ENCODE measurements at regions not wholly inside any gene's neighbourhood (a gene's known extent, or its start where the extent isn't known, plus 50 kb on each side); places are given as distances from the start of the nearest gene placed in this dataset.

DNA sequence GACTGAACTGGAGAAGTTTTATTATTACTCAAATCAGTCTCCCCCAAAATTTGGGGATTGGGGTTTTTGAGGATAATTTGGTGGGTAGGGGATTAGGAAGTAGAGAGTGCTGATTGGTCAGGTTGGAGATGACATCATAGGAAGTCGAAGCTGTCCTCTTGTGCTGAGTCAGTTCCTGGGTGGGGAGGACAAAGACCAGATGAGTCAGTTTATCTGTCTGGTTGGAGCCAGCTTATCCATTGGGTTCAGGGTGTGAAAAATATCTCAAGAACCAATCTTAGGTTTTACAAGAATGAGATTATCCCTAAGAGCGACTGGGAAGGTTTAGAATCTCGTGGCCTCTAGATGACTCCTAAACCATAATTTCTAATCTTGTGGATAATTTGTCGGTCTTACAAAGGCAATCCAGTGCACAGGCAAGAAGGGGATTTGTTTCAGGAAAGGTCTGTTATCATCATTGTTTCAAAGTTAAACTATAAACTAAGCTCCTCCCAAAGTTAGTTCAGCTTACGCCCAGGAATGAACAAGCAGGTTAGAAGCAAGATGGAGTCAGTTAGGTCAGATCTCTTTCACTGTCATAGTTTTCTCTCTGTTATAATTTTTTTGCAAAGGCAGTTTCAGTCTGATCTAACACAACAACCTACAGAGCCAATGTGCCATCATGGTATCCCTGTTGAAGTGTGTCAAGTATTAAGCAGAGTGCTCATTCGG lies 274.5 kb downstream of the SLC7A11 start:
- DNase-seq (ENCODE audit: low read depth) = no peak
- no peak overlapping the region for H3K4me3 ChIP-seq (ENCODE audit: low read depth, low read length)
- TF ChIP-seq, protein P1, sequence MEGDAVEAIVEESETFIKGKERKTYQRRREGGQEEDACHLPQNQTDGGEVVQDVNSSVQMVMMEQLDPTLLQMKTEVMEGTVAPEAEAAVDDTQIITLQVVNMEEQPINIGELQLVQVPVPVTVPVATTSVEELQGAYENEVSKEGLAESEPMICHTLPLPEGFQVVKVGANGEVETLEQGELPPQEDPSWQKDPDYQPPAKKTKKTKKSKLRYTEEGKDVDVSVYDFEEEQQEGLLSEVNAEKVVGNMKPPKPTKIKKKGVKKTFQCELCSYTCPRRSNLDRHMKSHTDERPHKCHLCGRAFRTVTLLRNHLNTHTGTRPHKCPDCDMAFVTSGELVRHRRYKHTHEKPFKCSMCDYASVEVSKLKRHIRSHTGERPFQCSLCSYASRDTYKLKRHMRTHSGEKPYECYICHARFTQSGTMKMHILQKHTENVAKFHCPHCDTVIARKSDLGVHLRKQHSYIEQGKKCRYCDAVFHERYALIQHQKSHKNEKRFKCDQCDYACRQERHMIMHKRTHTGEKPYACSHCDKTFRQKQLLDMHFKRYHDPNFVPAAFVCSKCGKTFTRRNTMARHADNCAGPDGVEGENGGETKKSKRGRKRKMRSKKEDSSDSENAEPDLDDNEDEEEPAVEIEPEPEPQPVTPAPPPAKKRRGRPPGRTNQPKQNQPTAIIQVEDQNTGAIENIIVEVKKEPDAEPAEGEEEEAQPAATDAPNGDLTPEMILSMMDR (IDR thresholded peaks at IDR 0.05; ENCODE audit: insufficient read depth, low read depth, low read length) = no peak

DNA sequence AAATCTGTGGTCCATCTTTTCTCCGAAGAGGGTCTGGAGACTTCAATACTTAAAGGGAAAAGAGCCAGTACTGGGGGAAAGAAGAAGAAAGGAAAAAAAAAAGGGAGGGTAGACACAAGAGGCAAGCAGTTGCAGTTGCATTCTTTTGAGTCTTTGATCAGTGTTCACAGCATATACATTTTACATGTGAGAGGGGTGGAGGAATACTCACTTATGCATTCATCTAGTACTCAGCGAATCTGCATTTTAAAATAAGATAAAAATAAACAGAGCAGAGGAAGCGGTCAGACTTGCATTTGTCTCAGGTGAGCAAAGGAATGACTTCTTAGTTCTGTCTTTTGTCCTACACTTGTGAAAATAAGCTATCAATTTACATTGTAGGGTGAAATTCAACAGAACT lies 275.6 kb downstream of the SLC7A11 start:
- DNase-seq (ENCODE audit: low read depth) = no peak
- TF ChIP-seq, protein P1 (IDR thresholded peaks at IDR 0.05; ENCODE audit: insufficient read depth, low read depth, low read length) = no peak
- H3K4me3 ChIP-seq (ENCODE audit: low read depth, low read length) = no peak overlapping the region

DNA sequence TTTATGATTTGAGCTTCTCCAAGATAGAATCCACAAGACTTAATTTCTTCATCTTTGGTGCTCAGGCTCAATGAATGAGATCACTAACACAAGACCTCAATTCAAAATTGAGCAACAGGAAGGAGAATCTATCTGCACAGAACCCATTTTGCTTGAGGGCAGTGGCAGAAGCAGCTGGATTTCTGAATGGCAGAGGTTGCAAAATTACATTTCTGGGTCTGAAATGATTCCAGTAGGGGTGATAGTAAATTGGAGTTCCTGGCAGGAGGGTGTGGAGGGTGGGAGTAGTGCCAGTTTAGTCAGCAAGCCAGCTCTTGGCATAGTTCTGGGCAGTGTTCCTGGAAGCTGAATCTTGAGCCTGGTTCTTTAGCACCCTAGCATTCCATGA lies 281.1 kb downstream of the SLC7A11 start:
- TF ChIP-seq, protein P1 (IDR thresholded peaks at IDR 0.05; ENCODE audit: insufficient read depth, low read depth, low read length) = no peak
- DNase-seq (ENCODE audit: low read depth) = peak; percentile 84

DNA sequence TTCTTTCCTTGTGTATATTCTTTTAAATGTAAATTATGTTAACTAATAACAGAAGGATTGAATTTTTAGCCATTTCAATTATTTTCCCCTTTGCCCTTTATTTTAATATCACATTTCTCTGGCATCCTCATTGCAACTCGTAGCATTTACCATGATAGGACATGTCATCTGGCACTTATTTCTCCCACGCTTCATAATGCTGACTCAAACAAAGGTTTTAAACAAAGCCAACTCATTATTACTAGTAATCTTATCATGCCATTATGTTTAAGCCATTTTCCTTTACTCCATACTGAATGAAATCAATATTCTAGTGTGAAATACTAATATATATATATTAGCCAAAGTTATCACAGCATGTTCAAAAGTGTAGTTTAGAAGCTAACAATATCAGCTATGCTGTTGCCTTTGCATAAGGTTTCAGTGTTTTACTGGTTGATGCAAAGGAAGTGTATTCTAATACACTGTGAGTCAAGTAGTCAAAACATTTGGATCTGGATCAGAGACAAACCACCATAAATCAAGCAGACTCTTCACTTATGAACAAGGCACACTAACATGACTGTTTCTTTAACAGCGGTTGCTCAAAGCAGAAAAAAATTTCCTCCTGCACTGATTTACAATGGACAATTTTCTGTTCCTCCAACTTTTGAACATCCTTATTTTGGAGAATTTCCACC lies 281.6 kb downstream of the SLC7A11 start:
- TF ChIP-seq, protein P1 (IDR thresholded peaks at IDR 0.05; ENCODE audit: insufficient read depth, low read depth, low read length) = no peak
- DNase-seq (ENCODE audit: low read depth) = peak; percentile 76
- H3K4me3 ChIP-seq (ENCODE audit: low read depth, low read length) = no peak overlapping the region

More for the DNA sequence above, 281.1 kb downstream of the SLC7A11 start:
- no peak overlapping the region for H3K4me3 ChIP-seq (ENCODE audit: low read depth, low read length)

DNA sequence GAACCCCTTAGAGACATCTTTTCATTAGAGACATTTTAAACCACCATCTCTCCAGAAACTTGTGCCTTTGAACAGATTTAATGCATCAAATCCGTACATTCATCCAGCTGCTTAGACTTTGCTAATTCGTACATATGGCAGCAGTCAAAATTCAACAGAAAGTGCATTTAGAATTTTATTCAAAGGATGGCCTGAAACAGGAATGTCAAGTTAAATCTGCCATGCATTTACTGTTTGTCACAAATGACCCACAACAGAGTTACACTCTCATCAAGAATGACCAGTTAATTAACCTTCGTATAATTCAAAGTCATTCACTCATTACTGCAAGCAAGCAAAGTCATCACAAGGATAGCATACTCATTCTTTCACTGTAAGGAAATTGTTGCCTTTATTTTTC lies 284.3 kb downstream of the SLC7A11 start:
- TF ChIP-seq, protein P1 (IDR thresholded peaks at IDR 0.05; ENCODE audit: insufficient read depth, low read depth, low read length) = no peak
- H3K4me3 ChIP-seq (ENCODE audit: low read depth, low read length) = no peak overlapping the region
- no peak for DNase-seq (ENCODE audit: low read depth)

DNA sequence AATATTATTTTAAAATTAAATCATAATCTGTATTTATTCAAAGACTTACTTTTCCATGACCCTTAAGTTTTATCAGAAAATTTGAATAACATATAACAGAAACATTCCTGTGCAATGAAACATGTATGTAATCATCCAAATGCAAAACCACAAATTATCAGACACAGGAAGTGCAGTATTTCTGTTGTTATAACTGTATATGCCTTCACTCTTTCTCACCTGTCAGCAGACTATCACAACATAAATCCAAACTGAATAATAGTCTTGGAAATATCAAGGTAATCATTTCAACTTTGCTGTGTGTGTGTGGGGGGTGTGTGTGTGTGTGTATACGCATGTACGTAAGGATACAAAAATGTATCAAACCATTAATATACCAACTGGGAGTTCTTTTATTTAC lies 285.9 kb downstream of the SLC7A11 start:
- TF ChIP-seq, protein P1 (IDR thresholded peaks at IDR 0.05; ENCODE audit: insufficient read depth, low read depth, low read length) = no peak
- peak; percentile 27 for DNase-seq (ENCODE audit: low read depth)
- H3K4me3 ChIP-seq (ENCODE audit: low read depth, low read length) = no peak overlapping the region

Measured in fibroblast of villous mesenchyme (primary cell).